Right forelimb (tissue), 1 donor: ENCODE measurements at regions not wholly inside any gene's neighbourhood (a gene's known extent, or its start where the extent isn't known, plus 50 kb on each side); places are given as distances from the start of the nearest gene placed in this dataset.
A peak's percentile ranks its signal among the peaks of the same experiment; 100 is the strongest.

Source experiments
- DNase-seq: peaks from one replicate; pipeline ENCODE4 v3.0.0-alpha.2; 2018

DNA sequence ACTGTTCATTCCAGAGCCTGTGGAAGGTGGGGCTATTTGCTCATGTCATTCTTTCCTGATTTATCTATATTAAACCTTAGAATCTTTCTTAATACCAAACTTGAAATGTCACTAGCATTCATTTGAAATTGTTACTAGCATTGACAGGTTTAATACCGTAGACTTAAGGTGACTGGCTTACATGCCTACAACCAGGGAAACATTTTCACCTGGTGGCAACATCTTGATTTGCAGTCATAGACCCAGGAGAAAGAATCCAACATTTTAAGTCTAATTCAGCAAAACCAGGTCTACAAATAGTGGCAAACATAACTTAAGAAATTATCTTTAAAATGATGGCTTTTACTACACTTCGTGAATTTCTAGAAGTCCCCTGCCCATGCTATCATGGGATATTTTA, 353.7 kb downstream of the HTR7 start:
- DNase-seq: no peak

GRCh38 chr10:90526721-90527120, 331.1 kb downstream of the HTR7 start:
- DNase-seq: no peak

DNA sequence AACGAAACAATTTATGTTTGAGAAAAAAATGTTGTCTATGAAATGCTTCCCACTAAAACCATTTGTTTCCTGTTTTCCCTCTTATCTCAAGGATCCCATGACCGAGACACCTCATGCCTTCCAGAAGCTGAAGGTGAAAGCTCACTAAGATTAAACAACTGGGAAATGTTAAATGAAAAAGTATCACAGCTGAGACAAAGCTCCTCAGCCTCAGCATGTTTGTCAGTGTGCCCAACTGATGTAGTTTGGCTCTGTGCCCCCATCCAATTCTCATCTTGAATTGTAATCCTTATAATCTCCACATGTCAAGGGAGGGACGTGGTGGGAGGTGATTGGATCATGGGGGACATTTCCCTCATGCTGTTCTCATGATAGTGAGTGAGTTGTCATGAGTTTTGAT, 327.3 kb downstream of the HTR7 start:
- no peak for DNase-seq

DNA sequence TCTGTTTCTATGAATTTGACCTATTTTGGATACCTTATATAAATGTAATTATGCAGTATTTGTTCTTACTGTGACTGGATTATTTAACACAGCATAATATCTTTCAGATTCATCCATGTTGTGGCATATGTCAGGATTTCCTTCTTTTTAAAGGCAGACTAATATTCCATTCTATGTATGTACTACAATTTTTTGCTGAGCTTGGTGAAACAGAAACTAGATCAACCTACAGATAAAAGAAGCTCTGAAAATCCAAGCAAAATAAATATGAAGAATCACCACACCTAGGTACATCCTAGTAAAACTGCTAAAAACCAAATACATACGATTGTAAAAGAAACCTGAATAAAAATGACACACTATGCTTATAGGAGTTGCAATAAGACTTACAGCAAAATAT, 300.5 kb downstream of the HTR7 start:
- DNase-seq: no peak

DNA sequence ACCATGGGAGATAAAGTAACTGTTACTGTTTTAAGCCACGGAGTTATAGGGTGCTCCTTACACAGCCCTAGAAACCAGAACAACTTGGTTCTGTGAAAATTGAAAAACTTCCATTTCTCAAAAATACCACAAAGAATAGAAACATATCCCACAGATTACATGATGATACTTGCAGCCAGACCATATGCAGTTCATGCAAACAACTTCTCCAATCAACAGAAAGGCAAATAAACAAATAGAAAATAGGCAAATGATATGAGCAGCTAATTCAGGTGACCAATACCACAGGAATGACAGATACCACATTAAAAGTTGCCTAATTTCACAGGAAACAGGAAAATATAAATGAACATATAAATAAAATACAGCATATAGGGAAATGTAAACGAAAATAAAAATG, 297.5 kb downstream of the HTR7 start:
- no peak for DNase-seq

DNA sequence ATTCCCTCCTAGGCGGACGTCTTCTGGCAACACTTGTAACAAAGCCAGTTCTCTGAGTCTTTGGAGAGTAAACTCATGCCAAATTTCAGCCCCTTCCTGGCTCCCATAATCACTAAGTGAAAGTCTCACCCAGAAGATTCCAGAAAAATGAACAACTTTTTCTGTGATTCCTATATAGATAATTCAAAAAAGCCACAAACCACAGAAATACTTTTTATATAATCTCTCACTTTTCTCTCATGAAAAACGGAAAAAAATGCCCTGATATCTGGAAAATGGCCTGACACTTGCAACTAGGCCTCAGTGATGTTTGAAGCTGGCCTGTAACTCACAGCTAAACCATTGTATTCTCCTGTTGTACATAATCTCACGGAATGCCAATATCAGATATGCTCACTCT, 296.2 kb downstream of the HTR7 start:
- no peak for DNase-seq

DNA sequence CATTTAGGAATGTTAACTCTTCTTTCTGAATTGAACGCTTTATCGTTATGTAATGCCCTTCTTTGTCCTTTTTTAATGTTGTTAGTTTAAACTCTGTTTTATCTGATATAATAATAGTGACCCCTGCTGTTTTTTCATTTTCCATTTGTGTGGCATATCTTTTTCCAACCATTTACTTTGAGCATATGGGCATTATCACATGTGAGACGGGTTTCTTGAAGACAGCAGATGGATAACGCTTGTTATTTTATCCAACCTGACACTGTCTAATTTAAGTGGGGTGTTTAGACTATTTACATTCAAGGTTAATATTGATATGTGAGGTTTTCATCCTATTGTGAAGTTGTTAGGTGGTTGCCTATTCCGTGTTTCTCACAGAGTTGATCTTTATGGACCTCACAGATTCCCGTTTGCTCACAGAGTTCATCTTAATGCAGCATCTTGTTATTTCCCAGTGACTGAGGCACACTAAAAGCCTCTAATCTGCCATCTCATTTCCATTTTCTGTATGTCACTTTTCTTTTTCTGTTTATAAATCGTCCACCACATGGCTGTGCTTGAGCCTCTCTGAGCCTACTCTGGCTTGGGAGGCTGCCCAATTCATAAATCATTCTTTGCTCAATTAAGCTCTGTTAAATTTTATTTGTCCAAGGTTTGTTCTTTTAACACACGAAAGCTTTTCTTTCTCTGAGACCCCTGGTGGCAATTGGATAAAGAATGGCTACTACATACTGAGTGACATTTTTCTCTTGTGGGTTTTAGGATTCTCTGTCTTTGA, 286.2 kb downstream of the HTR7 start:
- no peak for DNase-seq

GRCh38 chr10:90575125-90575524, 282.7 kb downstream of the HTR7 start:
- DNase-seq: no peak

DNA sequence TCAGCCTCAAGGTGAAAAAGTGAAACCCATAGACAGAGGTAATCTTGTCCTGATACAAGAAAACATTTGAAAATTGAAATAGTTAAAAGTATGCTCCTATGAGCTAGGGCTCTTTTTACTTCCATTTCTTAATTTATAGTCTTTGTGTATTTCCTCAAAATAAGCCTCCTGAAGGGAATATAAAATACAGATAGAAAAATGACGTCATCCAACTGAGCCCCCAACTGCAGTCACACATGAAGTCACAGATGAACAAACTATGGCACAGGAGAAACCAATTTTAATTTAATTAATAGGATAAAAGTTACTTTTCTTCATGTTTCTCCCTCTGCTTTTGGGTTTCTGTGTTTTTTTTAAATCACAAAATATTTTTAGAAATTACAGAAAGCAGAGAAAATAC, 280.3 kb downstream of the HTR7 start:
- DNase-seq: no peak

DNA sequence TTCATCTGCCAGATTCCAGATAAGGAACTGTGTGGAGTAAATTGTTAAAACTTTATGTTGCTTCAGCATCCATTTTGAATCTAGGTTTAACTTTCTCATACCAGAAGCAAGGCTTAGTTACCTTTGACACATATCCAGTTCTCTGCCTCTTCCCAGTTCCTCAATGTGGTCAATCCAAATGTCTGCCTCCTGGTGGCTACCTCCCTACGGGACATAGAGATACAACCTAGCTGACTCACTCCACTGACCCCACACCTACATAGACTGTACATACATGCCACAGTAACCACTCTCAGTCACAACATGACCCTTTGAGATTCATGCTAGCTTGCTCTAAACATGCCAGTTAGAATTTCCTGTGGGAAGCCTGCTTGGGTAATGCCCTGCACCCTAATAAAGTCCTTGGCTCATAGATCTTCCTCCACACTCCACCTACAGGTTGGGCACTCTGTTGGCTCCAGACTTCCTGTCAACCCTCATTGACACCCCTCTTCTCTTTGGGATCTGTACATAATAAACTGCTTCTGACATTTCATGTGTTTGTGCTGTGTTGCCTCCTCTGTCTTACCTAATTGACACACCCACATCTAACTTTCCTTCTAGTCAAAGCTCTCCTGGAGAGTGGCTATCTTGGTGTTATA, 278.1 kb downstream of the HTR7 start:
- DNase-seq: no peak

- no peak for DNase-seq
Measured at GRCh38 chr10:90583416-90583815, 274.4 kb downstream of the HTR7 start.

DNA sequence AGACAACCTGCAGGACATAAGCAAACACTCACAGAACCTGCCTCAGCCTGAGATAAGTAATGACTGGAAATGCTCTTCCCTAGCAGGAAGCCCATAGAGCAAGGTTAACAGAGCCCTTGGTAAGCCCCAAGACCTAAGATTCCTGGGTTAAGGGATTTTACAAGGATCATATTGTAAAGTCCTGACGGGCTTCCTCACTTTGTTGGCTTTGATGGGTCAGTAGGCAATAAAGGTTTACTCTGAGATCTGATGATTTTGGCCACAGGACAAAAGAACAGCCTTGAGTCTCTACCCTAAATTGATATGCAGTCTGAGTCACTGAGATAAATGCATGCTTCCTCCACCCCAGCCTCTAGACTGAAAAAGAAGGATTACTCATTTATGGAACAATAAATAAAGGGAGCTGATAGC, 270.8 kb downstream of the HTR7 start:
- DNase-seq: no peak

GRCh38 chr10:90587561-90587960, 270.3 kb downstream of the HTR7 start:
- DNase-seq: no peak

- no peak for DNase-seq
Measured at GRCh38 chr10:90588222-90588621, 269.6 kb downstream of the HTR7 start.

- DNase-seq: no peak
Measured at GRCh38 chr10:90589825-90590224, 268.0 kb downstream of the HTR7 start.

GRCh38 chr10:90591629-90592028, 266.2 kb downstream of the HTR7 start:
- no peak for DNase-seq

- peak; percentile 61 for DNase-seq
Measured at GRCh38 chr10:90592638-90593302, 265.1 kb downstream of the HTR7 start.

DNA sequence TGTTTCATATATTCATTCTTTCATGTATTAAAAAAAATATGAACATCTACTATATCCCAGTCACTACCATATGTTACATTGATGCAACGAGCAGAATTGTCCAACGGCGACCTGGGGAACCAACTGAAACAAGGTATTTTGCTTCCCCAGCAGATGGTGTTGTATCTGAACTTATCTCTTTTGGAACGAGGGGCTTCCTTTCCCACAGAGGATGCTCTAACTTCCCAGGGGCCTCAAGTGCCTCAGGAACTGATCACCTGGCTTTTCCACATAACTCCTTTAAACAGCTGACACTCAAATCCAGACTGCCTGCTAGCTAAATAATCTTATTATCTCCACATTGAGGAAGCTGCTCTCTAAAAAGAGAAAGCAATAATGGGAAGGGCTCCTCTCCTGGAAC, 259.3 kb downstream of the HTR7 start:
- no peak for DNase-seq

GRCh38 chr10:90602862-90603610, 254.8 kb downstream of the HTR7 start:
- DNase-seq: no peak

DNA sequence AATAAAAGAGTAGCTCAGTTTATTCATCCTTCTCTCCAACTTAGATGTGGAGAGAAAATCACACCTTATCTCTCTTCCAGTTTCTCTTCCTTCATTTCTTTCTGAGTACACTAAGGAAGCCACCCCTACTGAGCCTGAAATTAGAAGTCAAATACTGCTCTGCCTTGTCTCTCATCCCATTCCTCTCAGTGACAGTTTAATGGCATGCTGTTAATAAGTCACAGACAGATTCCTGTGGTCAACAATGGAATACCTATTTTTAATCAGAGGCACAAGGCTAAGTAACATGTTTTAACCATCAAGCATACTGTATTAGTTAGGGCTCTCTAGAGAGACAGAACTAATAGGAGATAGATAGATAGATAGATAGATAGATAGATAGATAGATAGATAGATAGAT, 253.2 kb downstream of the HTR7 start:
- no peak for DNase-seq

- no peak for DNase-seq
Measured at GRCh38 chr10:90605506-90605905, 252.3 kb downstream of the HTR7 start.

DNA sequence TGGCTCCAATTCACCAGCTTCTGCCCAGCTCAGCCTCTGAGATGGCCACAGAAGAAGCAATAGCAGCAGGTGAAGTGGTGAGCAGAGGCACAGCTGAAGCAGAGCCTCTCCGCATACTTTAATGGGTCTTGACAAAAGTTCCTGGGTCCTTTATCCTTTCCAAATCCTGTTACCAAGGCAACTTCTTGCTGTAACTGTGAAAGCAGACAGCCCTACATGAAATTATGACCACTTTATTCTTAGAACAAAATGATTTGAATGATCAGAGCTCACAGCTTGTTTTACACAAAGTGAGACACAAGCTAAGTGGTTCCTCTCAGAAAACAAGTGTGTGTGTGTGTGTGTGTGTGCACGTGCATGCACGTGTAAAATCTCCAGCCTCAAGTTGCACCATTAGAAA, 245.6 kb downstream of the HTR7 start:
- no peak for DNase-seq

GRCh38 chr10:90614631-90615030, 243.2 kb downstream of the HTR7 start:
- no peak for DNase-seq

DNA sequence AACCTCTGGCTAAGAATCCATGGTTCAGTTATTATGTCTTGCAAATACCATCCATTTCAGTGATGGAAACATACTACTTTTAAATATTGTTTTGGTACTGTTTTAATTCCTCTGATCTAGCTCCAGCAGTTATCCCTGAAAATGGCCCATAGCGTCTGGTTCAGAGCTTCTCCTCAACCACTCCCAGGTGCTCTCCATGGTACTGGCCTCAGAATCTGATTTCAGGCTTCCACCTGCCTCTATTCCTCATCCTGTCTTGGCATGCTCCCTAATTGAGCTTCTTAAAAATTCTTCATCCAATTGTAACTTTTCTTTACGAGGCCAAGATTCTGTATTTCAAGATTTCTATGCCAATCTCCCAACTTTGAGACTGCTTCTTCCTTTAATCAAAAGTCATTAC, 236.3 kb downstream of the HTR7 start:
- no peak for DNase-seq
